Occipital lobe (tissue), 1 donor: ENCODE measurements at regions not wholly inside any gene's neighbourhood (a gene's known extent, or its start where the extent isn't known, plus 50 kb on each side); places are given as distances from the start of the nearest gene placed in this dataset.
"Not testable (repeated sequence)": the region's sequence is repeated elsewhere in the genome, so short reads cannot be mapped to it uniquely, and the experiment has no call there.

Experiments used
- DNase-seq: peaks from one replicate; lab custom pipeline; 2025; lab: John Stamatoyannopoulos, UW

GRCh38 chr7:113783403-113783802, 135.4 kb downstream of the PPP1R3A start:
- DNase-seq = no peak

GRCh38 chr7:113775804-113776203, 143.0 kb downstream of the PPP1R3A start:
- no peak for DNase-seq

- no peak for DNase-seq
Measured at GRCh38 chr7:113775401-113775800, 143.4 kb downstream of the PPP1R3A start.

GRCh38 chr7:113774182-113774807, 144.5 kb downstream of the PPP1R3A start:
- no peak for DNase-seq

GRCh38 chr7:113770146-113770738, 148.6 kb downstream of the PPP1R3A start:
- DNase-seq = no peak

- no peak for DNase-seq
Measured at GRCh38 chr7:113768387-113768786, 150.4 kb downstream of the PPP1R3A start.

GRCh38 chr7:113764401-113765035, 154.3 kb downstream of the PPP1R3A start:
- DNase-seq = no peak

GRCh38 chr7:113763226-113763625, 155.6 kb downstream of the PPP1R3A start:
- DNase-seq = no peak

- DNase-seq = no peak
Measured at GRCh38 chr7:113756250-113756649, 162.6 kb downstream of the PPP1R3A start.

- DNase-seq = no peak
Measured at GRCh38 chr7:113752689-113753088, 166.1 kb downstream of the PPP1R3A start.

- no peak for DNase-seq
Measured at GRCh38 chr7:113752289-113752688, 166.5 kb downstream of the PPP1R3A start.

- DNase-seq = no peak
Measured at GRCh38 chr7:113751547-113751946, 167.3 kb downstream of the PPP1R3A start.

- DNase-seq = not testable (repeated sequence)
Measured at GRCh38 chr7:113748385-113748784, 170.4 kb downstream of the PPP1R3A start.

GRCh38 chr7:113742946-113743431, 175.8 kb downstream of the PPP1R3A start:
- DNase-seq = not testable (repeated sequence)

- no peak for DNase-seq
Measured at GRCh38 chr7:113742377-113742776, 176.4 kb downstream of the PPP1R3A start.

GRCh38 chr7:113731571-113731970, 187.2 kb downstream of the PPP1R3A start:
- DNase-seq = no peak

- no peak for DNase-seq
Measured at GRCh38 chr7:113730309-113730955, 188.4 kb downstream of the PPP1R3A start.

GRCh38 chr7:113727486-113727885, 191.3 kb downstream of the PPP1R3A start:
- no peak for DNase-seq

- DNase-seq = no peak
Measured at GRCh38 chr7:113722006-113722405, 196.8 kb downstream of the PPP1R3A start.

GRCh38 chr7:113717739-113718138, 201.1 kb downstream of the PPP1R3A start:
- no peak for DNase-seq

GRCh38 chr7:113715981-113716856, 202.6 kb downstream of the PPP1R3A start:
- DNase-seq = no peak
